ENCODE measurements at regions not wholly inside any gene's neighbourhood (a gene's known extent, or its start where the extent isn't known, plus 50 kb on each side); places are given as distances from the start of the nearest gene placed in this dataset.

GRCh38 chr12:43004141-43004540 lies 414.6 kb upstream of the PRICKLE1 start:
- ATAC-seq (ENCODE audit: poor library complexity): no peak
- no peak for DNase-seq
- intact Hi-C loops (cut with DNase I): no loop called here

- ATAC-seq (ENCODE audit: poor library complexity) (no peak), DNase-seq (no peak)
- intact Hi-C loops (cut with DNase I): no loop called here
Observed at GRCh38 chr12:42996869-42997431, 407.4 kb upstream of the PRICKLE1 start.

- intact Hi-C loops (cut with DNase I): no loop called here
- DNase-seq: no peak
- no peak for ATAC-seq (ENCODE audit: poor library complexity)
Observed at GRCh38 chr12:42992826-42993225, 403.3 kb upstream of the PRICKLE1 start.

GRCh38 chr12:42990387-42990786 lies 400.8 kb upstream of the PRICKLE1 start:
- no peak for ATAC-seq (ENCODE audit: poor library complexity)
- DNase-seq: no peak
- intact Hi-C loops (cut with DNase I): no loop called here

- intact Hi-C loops (cut with DNase I): no loop called here
- DNase-seq (no peak), ATAC-seq (ENCODE audit: poor library complexity) (no peak)
Observed at GRCh38 chr12:42987216-42987650, 397.7 kb upstream of the PRICKLE1 start.

GRCh38 chr12:42985506-42985905 lies 396.0 kb upstream of the PRICKLE1 start:
- no peak for ATAC-seq (ENCODE audit: poor library complexity)
- intact Hi-C loops (cut with DNase I): no loop called here

GRCh38 chr12:42982828-42983227 lies 393.3 kb upstream of the PRICKLE1 start:
- DNase-seq (no peak), ATAC-seq (ENCODE audit: poor library complexity) (no peak)
- intact Hi-C loops (cut with DNase I): no loop called here

More at GRCh38 chr12:42985506-42985905, 396.0 kb upstream of the PRICKLE1 start:
- DNase-seq: no peak

- ATAC-seq (ENCODE audit: poor library complexity): no peak
- intact Hi-C loops (cut with DNase I): no loop called here
- DNase-seq: no peak
Observed at GRCh38 chr12:42981379-42981778, 391.8 kb upstream of the PRICKLE1 start.

GRCh38 chr12:42980441-42980840 lies 390.9 kb upstream of the PRICKLE1 start:
- DNase-seq (no peak), ATAC-seq (ENCODE audit: poor library complexity) (no peak)
- intact Hi-C loops (cut with DNase I): no loop called here

- intact Hi-C loops (cut with DNase I): no loop called here
Observed at GRCh38 chr12:42979746-42980145, 390.2 kb upstream of the PRICKLE1 start.

GRCh38 chr12:42978708-42979107 lies 389.2 kb upstream of the PRICKLE1 start:
- intact Hi-C loops (cut with DNase I): no loop called here
- DNase-seq (no peak), ATAC-seq (ENCODE audit: poor library complexity) (no peak)

More at GRCh38 chr12:42979746-42980145, 390.2 kb upstream of the PRICKLE1 start:
- no peak for DNase-seq
- no peak for ATAC-seq (ENCODE audit: poor library complexity)

- intact Hi-C loops (cut with DNase I): no loop called here
- ATAC-seq (ENCODE audit: poor library complexity): no peak
- DNase-seq: no peak
Observed at GRCh38 chr12:42977451-42978230, 388.1 kb upstream of the PRICKLE1 start.

GRCh38 chr12:42976620-42977019 lies 387.1 kb upstream of the PRICKLE1 start:
- ATAC-seq (ENCODE audit: poor library complexity) (no peak), DNase-seq (no peak)
- intact Hi-C loops (cut with DNase I): no loop called here

GRCh38 chr12:42976122-42976521 lies 386.6 kb upstream of the PRICKLE1 start:
- no peak for ATAC-seq (ENCODE audit: poor library complexity)
- intact Hi-C loops (cut with DNase I): no loop called here
- DNase-seq: no peak

GRCh38 chr12:42969355-42969754 lies 379.8 kb upstream of the PRICKLE1 start:
- intact Hi-C loops (cut with DNase I): no loop called here
- peak; percentile 91 for ATAC-seq (ENCODE audit: poor library complexity)

GRCh38 chr12:42968426-42968825 lies 378.9 kb upstream of the PRICKLE1 start:
- ATAC-seq (ENCODE audit: poor library complexity) (no peak), DNase-seq (no peak)
- intact Hi-C loops (cut with DNase I): no loop called here

More at GRCh38 chr12:42969355-42969754, 379.8 kb upstream of the PRICKLE1 start:
- DNase-seq: peak; percentile 51

- intact Hi-C loops (cut with DNase I): no loop called here
- ATAC-seq (ENCODE audit: poor library complexity): no peak
- DNase-seq: no peak
Observed at GRCh38 chr12:42967850-42968249, 378.3 kb upstream of the PRICKLE1 start.

GRCh38 chr12:42963988-42964387 lies 374.4 kb upstream of the PRICKLE1 start:
- intact Hi-C loops (cut with DNase I): no loop called here
- ATAC-seq (ENCODE audit: poor library complexity) (no peak), DNase-seq (no peak)

- intact Hi-C loops (cut with DNase I): no loop called here
- ATAC-seq (ENCODE audit: poor library complexity): no peak
- no peak for DNase-seq
Observed at GRCh38 chr12:42962384-42962783, 372.8 kb upstream of the PRICKLE1 start.

- intact Hi-C loops (cut with DNase I): no loop called here
- no peak for DNase-seq
- ATAC-seq (ENCODE audit: poor library complexity): no peak
Observed at GRCh38 chr12:42961395-42961794, 371.8 kb upstream of the PRICKLE1 start.

Data from Right ventricle myocardium superior (tissue), 1 donor.